ENCODE measurements at regions not wholly inside any gene's neighbourhood (a gene's known extent, or its start where the extent isn't known, plus 50 kb on each side); places are given as distances from the start of the nearest gene placed in this dataset.

DNA sequence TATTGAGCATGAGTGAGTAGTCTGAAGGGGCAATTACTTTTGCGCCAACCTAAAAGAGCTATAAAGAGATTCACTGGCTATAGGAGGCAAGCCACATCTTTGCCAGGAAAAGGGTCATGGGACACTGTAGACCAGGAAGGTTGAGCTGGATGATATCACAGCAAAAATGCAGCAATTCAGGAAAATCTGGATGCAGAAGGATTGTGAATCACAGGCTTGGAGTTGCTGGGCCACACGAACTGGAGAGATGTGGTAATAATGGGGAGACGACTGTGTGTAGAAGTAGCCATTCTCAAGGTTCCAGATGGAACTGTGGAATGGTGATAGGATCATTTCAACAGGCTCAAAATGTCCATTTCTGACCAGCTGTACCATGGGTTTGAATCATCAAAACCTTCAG lies 151.4 kb upstream of the DAAM1 start:
- Histone ChIP-seq H3K4me2 (ENCODE audit: low read length) (no peak overlapping the region), H3K9ac (ENCODE audit: low read length) (no peak overlapping the region), H3K4me1 (ENCODE audit: insufficient read depth, low read length, severe bottlenecking) (no peaks in the 10 kb centered on the region), H2AFZ (ENCODE audit: low read length) (no peak overlapping the region), H3K27me3 (ENCODE audit: insufficient read depth, low read length) (no peaks in the 10 kb centered on the region), H3F3A (ENCODE audit: insufficient read depth, low read length) (no peaks in the 10 kb centered on the region), H3K9me2 (ENCODE audit: low read depth, low read length) (no peaks in the 10 kb centered on the region), H3K36me3 (ENCODE audit: insufficient read depth, low read length) (no peaks in the 10 kb centered on the region), H4K20me1 (ENCODE audit: insufficient read depth, low read length) (no peaks in the 10 kb centered on the region), H3K79me2 (ENCODE audit: insufficient read depth, low read length) (no peaks in the 10 kb centered on the region), H3K27ac (ENCODE audit: low read depth, low read length, poor library complexity, severe bottlenecking) (no peak overlapping the region), H3K9me3 (ENCODE audit: low read length) (no peaks in the 10 kb centered on the region), H3K4me3 (ENCODE audit: low read depth, low read length, poor library complexity, severe bottlenecking) (no peak overlapping the region)
- no peak for TF ChIP-seq EZH2 (IDR thresholded peaks at IDR 0.05; ENCODE audit: borderline replicate concordance, low read length)
- TF ChIP-seq, protein P1, sequence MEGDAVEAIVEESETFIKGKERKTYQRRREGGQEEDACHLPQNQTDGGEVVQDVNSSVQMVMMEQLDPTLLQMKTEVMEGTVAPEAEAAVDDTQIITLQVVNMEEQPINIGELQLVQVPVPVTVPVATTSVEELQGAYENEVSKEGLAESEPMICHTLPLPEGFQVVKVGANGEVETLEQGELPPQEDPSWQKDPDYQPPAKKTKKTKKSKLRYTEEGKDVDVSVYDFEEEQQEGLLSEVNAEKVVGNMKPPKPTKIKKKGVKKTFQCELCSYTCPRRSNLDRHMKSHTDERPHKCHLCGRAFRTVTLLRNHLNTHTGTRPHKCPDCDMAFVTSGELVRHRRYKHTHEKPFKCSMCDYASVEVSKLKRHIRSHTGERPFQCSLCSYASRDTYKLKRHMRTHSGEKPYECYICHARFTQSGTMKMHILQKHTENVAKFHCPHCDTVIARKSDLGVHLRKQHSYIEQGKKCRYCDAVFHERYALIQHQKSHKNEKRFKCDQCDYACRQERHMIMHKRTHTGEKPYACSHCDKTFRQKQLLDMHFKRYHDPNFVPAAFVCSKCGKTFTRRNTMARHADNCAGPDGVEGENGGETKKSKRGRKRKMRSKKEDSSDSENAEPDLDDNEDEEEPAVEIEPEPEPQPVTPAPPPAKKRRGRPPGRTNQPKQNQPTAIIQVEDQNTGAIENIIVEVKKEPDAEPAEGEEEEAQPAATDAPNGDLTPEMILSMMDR (IDR thresholded peaks at IDR 0.05; ENCODE audit: low read length) = no peak

DNA sequence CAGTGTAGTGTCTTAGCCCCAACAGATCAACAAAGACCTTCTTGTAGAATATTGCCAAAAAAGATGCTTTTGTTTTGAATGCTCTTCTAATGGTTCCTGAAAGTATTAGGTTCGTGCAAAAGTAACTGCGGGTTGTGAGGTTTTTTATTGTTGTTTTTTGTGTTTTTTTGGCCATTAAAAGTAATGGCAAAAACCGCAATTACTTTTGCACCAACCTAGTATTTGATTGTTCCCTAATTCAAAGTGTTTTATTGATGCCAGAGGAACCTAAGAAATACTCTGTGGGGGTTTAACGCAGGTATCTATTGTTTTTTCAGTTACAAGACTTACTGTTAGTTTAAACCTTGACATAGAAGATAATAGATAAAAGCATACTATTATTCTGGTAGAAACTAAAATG lies 150.8 kb upstream of the DAAM1 start:
- TF ChIP-seq EZH2 (IDR thresholded peaks at IDR 0.05; ENCODE audit: borderline replicate concordance, low read length) = no peak
- TF ChIP-seq, protein P1 (IDR thresholded peaks at IDR 0.05; ENCODE audit: low read length) = no peak
- Histone ChIP-seq H3K4me3 (ENCODE audit: low read depth, low read length, poor library complexity, severe bottlenecking) (no peak overlapping the region), H3F3A (ENCODE audit: insufficient read depth, low read length) (no peaks in the 10 kb centered on the region), H3K27me3 (ENCODE audit: insufficient read depth, low read length) (no peaks in the 10 kb centered on the region), H3K9me2 (ENCODE audit: low read depth, low read length) (no peaks in the 10 kb centered on the region), H3K4me2 (ENCODE audit: low read length) (no peak overlapping the region), H3K9ac (ENCODE audit: low read length) (no peak overlapping the region), H3K4me1 (ENCODE audit: insufficient read depth, low read length, severe bottlenecking) (no peaks in the 10 kb centered on the region), H4K20me1 (ENCODE audit: insufficient read depth, low read length) (no peaks in the 10 kb centered on the region), H2AFZ (ENCODE audit: low read length) (no peak overlapping the region), H3K36me3 (ENCODE audit: insufficient read depth, low read length) (no peaks in the 10 kb centered on the region), H3K27ac (ENCODE audit: low read depth, low read length, poor library complexity, severe bottlenecking) (no peak overlapping the region), H3K9me3 (ENCODE audit: low read length) (no peaks in the 10 kb centered on the region), H3K79me2 (ENCODE audit: insufficient read depth, low read length) (no peaks in the 10 kb centered on the region)

DNA sequence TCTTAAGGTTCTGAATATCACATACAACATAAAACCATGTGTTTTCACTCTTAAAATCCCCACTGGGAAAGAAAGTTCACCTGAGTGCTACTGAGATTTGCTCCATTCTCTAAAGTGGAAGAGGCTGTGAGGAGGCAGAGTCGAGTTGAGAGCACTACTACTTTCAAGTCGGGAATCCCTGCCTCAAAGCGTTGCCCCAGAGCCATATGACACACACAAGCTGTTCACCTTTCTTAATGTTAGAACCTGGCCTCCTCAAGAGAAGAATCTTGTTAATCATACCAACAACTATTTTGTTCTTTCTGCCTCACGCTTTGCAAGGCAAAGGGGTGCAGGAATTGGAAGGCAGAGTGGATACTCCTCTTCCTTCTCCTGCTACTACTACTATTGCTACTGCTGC lies 149.7 kb upstream of the DAAM1 start:
- Histone ChIP-seq H3K27me3 (ENCODE audit: insufficient read depth, low read length) (no peaks in the 10 kb centered on the region), H3K27ac (ENCODE audit: low read depth, low read length, poor library complexity, severe bottlenecking) (no peak overlapping the region), H3K9me2 (ENCODE audit: low read depth, low read length) (no peaks in the 10 kb centered on the region), H3K36me3 (ENCODE audit: insufficient read depth, low read length) (no peaks in the 10 kb centered on the region), H3F3A (ENCODE audit: insufficient read depth, low read length) (no peaks in the 10 kb centered on the region), H3K9ac (ENCODE audit: low read length) (no peak overlapping the region), H3K4me2 (ENCODE audit: low read length) (no peak overlapping the region), H3K9me3 (ENCODE audit: low read length) (no peaks in the 10 kb centered on the region), H3K4me1 (ENCODE audit: insufficient read depth, low read length, severe bottlenecking) (no peaks in the 10 kb centered on the region), H3K4me3 (ENCODE audit: low read depth, low read length, poor library complexity, severe bottlenecking) (no peak overlapping the region), H2AFZ (ENCODE audit: low read length) (no peak overlapping the region), H3K79me2 (ENCODE audit: insufficient read depth, low read length) (no peaks in the 10 kb centered on the region), H4K20me1 (ENCODE audit: insufficient read depth, low read length) (no peaks in the 10 kb centered on the region)
- TF ChIP-seq EZH2 (IDR thresholded peaks at IDR 0.05; ENCODE audit: borderline replicate concordance, low read length) = no peak
- TF ChIP-seq, protein P1 (IDR thresholded peaks at IDR 0.05; ENCODE audit: low read length) = no peak

Measured in OCI-LY1 (cell line).